Adrenal gland (tissue), 9 donors: ENCODE measurements at regions not wholly inside any gene's neighbourhood (a gene's known extent, or its start where the extent isn't known, plus 50 kb on each side); places are given as distances from the start of the nearest gene placed in this dataset.

ENCODE experiments used
- DNase-seq, 7 donors: peaks; one replicate each; pipeline ENCODE4 v3.0.0-alpha.2; 2019 to 2020
- H3K27ac ChIP-seq, 5 donors: fragments of 200-600 bp; sonication (generic) in 4 of 5; 1 replicate in 3 of 5; 2 replicates in 2 of 5; pipeline versions ENCODE4 v1.5.1 to v1.8.0; 2016 to 2020; ENCODE audit warnings: mild to moderate bottlenecking in 1 of 5
- H3K27me3 ChIP-seq: fragments of 200-600 bp; 2 replicates; pipeline ENCODE4 v1.8.0; 2021
- H3K36me3 ChIP-seq, 2 donors: fragments of 200-600 bp; replicated peaks in 1 of 2; 1 replicate in 1 of 2; 2 replicates in 1 of 2; pipeline versions ENCODE4 v1.5.1 to v1.8.0; 2018 to 2022
- H3K4me1 ChIP-seq, 2 donors: fragments of 200-600 bp; replicated peaks in 1 of 2; 1 replicate in 1 of 2; 2 replicates in 1 of 2; pipeline versions ENCODE4 v1.5.1 to v1.8.0; 2018 to 2021
- H3K4me3 ChIP-seq, 4 donors: fragments of 200-600 bp; sonication (generic) in 3 of 4; one replicate each; pipeline ENCODE4 v1.5.1; 2016 to 2018
- H3K9me3 ChIP-seq, 3 donors: fragments of 200-600 bp; sonication (generic) in 1 of 3; replicated peaks in 1 of 3; 1 replicate in 2 of 3; 2 replicates in 1 of 3; pipeline versions ENCODE4 v1.5.1 to v1.8.0; 2016 to 2021
- POLR2A ChIP-seq, 2 donors: fragments of 450-650 bp; IDR thresholded peaks; one replicate each; pipeline ENCODE4 v1.6.1; 2017; ENCODE audit warnings: antibody characterized with exemption in 2 of 2, mild to moderate bottlenecking in 2 of 2, moderate library complexity in 1 of 2
- WGBS, 4 donors: extraction: QIAGEN DNeasy Blood & Tissue Kit in 2 of 4; methylation state at CpG; one replicate each; pipeline versions ENCODE4 v1.1.5 to v1.1.7; 2013 to 2017; 5-methylcytosine and 5-hydroxymethylcytosine counted together
- intact Hi-C, 2 donors: fragments of 100-400 bp; cut with DNase I; formaldehyde crosslinking; loops; one replicate each; pipeline versions ENCODE4 v1.14.1 to v1.15.0; 2022 to 2023
- TF ChIP-seq, protein P1 (sequence below), 6 experiments: fragments of 450-650 bp in 4 of 6; fragments of 200-600 bp in 2 of 6; sonication (generic) in 1 of 6; IDR thresholded peaks; 1 replicate in 5 of 6; 2 replicates in 1 of 6; pipeline versions ENCODE4 v1.5.1 to v1.8.0; 2016 to 2021; ENCODE audit warnings: antibody characterized with exemption in 6 of 6, mild to moderate bottlenecking in 2 of 6, moderate library complexity in 1 of 6
- donor health status: healthy with polysubstance abuse.
- donor health status: Bipolar disorder and iron deficiency.
- donor health status: DM: yes; HTN: yes; CAD: no.
- donor health status: DM: no; HTN: no; CAD: no.
- donor health status: DM: no; HTN: no; CAD: no.

DNA sequence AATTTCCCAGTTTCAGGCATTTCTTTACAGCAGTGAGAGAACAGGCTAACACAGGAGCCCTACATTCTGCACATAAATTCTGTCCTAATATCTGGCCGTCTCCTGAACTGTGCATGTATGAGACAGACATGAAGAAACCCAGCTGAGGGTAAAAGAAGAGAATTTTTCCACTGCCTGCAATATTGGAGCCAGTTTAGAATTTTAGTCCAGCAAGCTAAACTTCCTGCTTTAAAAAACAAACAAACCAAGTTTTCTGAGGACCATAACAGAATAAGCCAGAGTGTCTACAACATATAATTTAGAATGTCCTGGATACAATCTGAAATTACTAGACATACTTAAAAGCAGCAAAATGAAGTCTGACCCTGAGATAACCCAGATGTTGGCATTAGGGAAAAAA is 215.1 kb upstream of the KLHL29 start:
- H3K36me3 ChIP-seq = no peaks in the 10 kb centered on the region
- intact Hi-C loops = no loop called here

DNA sequence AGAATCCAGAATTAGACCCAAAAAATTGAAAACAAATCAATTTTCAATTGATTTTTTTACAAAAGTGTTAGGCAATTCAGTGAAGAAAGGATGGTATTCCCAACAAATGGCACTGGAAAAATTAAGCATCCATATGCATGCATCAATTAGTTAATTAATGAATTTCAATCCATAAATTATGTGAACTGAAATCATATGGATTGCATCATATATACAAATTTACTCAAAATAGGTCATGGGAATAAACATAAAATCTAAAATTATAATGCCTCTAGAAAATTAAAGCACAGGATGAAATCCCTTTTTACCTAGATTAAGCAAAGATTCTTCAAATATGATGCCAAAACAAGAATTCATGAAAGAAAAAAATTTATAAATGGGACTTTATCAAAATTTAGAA is 213.9 kb upstream of the KLHL29 start:
- H3K4me1 ChIP-seq = peaks cover 0 to 5% of the 10 kb centered on the region in 2 donors
- TF ChIP-seq, protein P1, sequence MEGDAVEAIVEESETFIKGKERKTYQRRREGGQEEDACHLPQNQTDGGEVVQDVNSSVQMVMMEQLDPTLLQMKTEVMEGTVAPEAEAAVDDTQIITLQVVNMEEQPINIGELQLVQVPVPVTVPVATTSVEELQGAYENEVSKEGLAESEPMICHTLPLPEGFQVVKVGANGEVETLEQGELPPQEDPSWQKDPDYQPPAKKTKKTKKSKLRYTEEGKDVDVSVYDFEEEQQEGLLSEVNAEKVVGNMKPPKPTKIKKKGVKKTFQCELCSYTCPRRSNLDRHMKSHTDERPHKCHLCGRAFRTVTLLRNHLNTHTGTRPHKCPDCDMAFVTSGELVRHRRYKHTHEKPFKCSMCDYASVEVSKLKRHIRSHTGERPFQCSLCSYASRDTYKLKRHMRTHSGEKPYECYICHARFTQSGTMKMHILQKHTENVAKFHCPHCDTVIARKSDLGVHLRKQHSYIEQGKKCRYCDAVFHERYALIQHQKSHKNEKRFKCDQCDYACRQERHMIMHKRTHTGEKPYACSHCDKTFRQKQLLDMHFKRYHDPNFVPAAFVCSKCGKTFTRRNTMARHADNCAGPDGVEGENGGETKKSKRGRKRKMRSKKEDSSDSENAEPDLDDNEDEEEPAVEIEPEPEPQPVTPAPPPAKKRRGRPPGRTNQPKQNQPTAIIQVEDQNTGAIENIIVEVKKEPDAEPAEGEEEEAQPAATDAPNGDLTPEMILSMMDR (IDR thresholded peaks at IDR 0.05) = no peak
- no peak for TF ChIP-seq POLR2A (IDR thresholded peaks at IDR 0.05)
- H3K4me3 ChIP-seq = no peak overlapping the region
- intact Hi-C loops = no loop called here
- H3K27ac ChIP-seq = no peak overlapping the region
- no peaks in the 10 kb centered on the region for H3K27me3 ChIP-seq
- H3K36me3 ChIP-seq = no peaks in the 10 kb centered on the region
- H3K9me3 ChIP-seq = no peaks in the 10 kb centered on the region
- no peak for DNase-seq

More for the DNA sequence above, 215.1 kb upstream of the KLHL29 start:
- no peak overlapping the region for H3K27ac ChIP-seq
- peaks cover 0 to 5% of the 10 kb centered on the region in 2 donors for H3K4me1 ChIP-seq
- H3K9me3 ChIP-seq = no peaks in the 10 kb centered on the region
- no peak for DNase-seq
- H3K27me3 ChIP-seq = no peaks in the 10 kb centered on the region
- 29 to 48% (median 36%) methylated on average over 1 of the region's 1 CpG for WGBS, 4 donors
- TF ChIP-seq, protein P1 (IDR thresholded peaks at IDR 0.05) = no peak
- H3K4me3 ChIP-seq = no peak overlapping the region

DNA sequence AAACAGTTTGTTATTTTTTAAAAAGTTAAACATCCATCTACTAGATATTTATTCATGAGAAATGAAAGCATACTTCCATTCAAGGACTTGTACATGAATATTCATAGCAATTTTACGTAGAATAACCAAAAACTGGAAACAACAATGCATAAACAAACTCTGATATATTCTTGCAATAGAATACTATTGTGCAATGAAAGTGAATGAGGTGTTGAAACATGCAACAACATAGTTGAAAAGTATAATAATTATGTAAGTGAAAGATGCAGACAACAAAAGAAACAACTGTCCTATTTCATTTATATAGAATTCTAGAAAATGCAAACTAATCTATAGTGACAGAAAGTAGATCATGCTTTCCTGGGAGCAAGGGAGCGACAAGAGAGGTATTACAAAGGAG is 206.6 kb upstream of the KLHL29 start:
- no peaks in the 10 kb centered on the region for H3K4me1 ChIP-seq
- intact Hi-C loops = no loop called here

DNA sequence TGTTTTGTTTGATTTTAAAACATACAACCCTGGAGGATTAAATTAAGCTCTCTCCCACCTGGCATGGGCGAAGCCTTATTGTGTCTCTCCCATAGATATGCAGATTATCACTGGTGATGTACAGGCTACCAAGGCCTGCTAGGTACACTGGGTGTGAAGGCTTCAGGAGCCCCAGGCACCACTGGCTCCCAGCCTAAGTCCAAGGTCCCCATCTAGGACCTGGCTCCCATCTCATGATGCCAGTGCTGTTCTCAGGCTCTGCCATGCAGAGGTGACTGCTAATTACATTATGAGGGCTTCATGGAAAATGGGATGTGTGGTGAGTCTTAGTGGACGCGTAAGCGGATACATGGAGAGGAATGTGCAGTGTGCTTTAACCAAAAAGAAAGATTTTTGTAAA is 201.2 kb upstream of the KLHL29 start:
- H3K4me3 ChIP-seq = no peak overlapping the region
- H3K36me3 ChIP-seq = no peaks in the 10 kb centered on the region
- intact Hi-C loops = no loop called here
- no peak overlapping the region for H3K27ac ChIP-seq
- H3K4me1 ChIP-seq = no peaks in the 10 kb centered on the region
- H3K27me3 ChIP-seq = no peaks in the 10 kb centered on the region
- TF ChIP-seq POLR2A (IDR thresholded peaks at IDR 0.05) = no peak
- TF ChIP-seq, protein P1 (IDR thresholded peaks at IDR 0.05) = no peak
- no peaks in the 10 kb centered on the region for H3K9me3 ChIP-seq
- WGBS, 4 donors = 88 to 90% (median 89%) methylated on average over 4 of the region's 4 CpGs
- DNase-seq = no peak

More for the DNA sequence above, 206.6 kb upstream of the KLHL29 start:
- TF ChIP-seq, protein P1 (IDR thresholded peaks at IDR 0.05) = no peak
- no peak for TF ChIP-seq POLR2A (IDR thresholded peaks at IDR 0.05)
- H3K36me3 ChIP-seq = no peaks in the 10 kb centered on the region
- H3K4me3 ChIP-seq = no peak overlapping the region
- no peaks in the 10 kb centered on the region for H3K9me3 ChIP-seq
- H3K27ac ChIP-seq = no peak overlapping the region
- H3K27me3 ChIP-seq = no peaks in the 10 kb centered on the region
- WGBS, 4 donors = 58 to 80% (median 71%) methylated on average over 2 of the region's 2 CpGs
- no peak for DNase-seq
